ENCODE measurements at regions not wholly inside any gene's neighbourhood (a gene's known extent, or its start where the extent isn't known, plus 50 kb on each side); places are given as distances from the start of the nearest gene placed in this dataset.

DNA sequence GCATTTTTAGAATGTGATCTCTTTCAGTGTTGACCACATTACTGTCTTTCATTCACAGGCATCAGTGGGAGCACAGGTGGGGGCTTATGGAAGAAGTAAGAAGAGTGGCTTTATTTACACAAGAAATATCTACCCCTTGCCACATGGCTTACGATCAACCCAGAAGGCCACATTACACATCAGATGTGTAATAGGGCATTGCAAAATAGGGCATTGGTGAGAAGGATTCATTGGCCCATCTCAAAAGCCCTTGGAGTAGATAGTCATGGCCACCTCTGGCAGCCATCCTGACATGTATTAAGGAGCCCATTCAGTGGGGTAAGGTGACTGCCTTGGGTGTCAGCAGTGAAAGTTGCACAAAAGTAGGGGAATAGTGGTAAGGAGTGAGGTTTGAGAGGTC lies 97.5 kb downstream of the MAFB start:
- no peak for DNase-seq (ENCODE audit: low read depth, low spot score)
- peak overlapping the region; percentile 48 for H3K27ac ChIP-seq

DNA sequence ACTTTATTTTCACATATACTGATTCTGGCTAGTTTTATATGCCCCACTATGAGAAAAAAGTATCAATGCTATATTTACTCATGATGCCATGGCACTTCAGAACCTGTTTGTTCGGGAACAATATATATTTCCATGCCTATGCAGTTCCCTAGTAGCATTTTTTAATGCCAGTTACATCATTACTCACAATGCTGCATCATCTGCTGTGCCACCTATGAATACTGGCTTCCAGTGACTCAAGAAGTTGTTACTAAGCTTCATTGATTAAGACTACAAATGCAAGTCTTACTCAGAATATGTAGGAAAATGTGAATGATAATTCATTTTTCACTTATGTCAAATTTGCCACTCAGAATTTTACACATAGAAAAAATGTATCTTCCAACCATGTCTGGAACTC lies 97.9 kb downstream of the MAFB start:
- H3K27ac ChIP-seq = peak overlapping the region; percentile 48
- peak; percentile 16 for DNase-seq (ENCODE audit: low read depth, low spot score)

GRCh38 chr20:40589581-40589980 lies 99.5 kb downstream of the MAFB start:
- no peak for DNase-seq (ENCODE audit: low read depth, low spot score)
- H3K27ac ChIP-seq = no peak overlapping the region

GRCh38 chr20:40588891-40589290 lies 100.1 kb downstream of the MAFB start:
- DNase-seq (ENCODE audit: low read depth, low spot score) = no peak
- H3K27ac ChIP-seq = no peak overlapping the region

DNA sequence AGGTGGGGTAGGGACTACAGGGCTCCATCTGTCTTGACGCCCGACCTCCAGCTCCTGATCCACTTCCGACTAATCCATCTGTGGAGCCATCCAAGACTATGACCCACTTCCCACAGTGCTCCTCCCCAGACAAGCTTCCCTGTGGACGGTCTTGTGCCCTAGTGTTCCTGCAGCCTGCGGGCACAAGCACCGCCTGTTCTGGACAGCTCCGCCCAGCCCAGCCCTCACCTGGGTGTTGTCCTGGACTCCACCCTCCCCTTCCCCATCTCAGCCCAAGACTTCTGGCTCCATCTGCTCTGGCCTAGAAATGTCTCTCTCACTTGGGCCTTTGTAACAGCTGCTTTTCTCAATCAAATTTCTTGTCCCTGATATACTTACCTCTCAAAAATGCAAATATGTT lies 102.0 kb downstream of the MAFB start:
- no peak overlapping the region for H3K27ac ChIP-seq
- no peak for DNase-seq (ENCODE audit: low read depth, low spot score)

DNA sequence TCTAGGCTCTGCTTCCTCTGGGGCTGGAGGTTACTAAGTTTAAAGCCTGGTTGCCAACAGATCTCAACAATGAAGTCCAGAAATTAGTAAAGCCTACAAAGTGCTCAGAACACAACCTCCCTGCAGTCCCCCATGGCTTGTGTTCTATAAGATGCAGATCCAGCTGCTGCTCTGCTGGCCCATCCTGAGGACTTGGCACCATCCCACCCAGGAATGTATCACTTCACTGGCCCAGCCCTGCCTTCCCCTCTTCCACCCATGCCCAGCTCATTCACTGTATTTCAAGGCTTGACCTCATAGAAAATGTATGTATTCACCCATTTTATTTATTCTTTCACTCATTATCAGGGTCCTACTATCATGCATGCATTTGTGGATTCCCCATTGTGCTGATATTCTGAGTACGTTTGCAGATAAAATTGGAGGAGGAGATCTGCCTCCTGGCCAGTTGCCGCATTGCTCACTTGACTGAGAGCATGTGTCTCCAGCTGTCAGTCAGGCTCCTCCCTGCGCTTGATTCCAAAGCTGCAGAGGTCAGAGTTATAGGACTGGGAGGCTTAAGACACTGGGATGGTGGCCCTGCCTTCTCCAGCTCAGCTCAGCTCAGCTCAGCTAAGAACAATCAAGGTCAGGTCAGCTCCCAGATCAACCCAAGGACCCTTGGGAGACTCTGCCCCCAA lies 104.8 kb downstream of the MAFB start:
- no peak for DNase-seq (ENCODE audit: low read depth, low spot score)
- no peak overlapping the region for H3K27ac ChIP-seq

DNA sequence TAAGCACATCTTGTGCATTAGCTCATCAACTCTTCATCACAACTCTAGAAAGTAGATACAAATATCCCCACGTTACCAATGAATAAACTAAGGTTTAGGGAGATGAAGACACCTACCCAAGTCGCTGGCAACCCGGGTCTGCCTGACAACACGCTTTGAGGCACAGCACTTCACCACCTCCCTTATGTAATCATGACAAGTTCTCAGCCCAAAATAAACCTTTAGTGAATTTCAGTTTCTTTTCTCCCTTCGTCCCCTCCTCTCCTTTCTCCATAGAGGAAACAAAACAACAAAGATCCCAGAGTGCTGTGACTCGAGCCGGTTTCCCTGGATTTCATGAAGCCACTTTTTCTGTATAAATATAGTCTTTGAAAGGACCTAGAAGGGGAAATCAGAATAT lies 105.4 kb downstream of the MAFB start:
- DNase-seq (ENCODE audit: low read depth, low spot score) = no peak
- H3K27ac ChIP-seq = no peak overlapping the region

- H3K27ac ChIP-seq = no peak overlapping the region
- no peak for DNase-seq (ENCODE audit: low read depth, low spot score)
Observed at GRCh38 chr20:40583205-40583604, 105.8 kb downstream of the MAFB start.

GRCh38 chr20:40582531-40582930 lies 106.5 kb downstream of the MAFB start:
- no peak for DNase-seq (ENCODE audit: low read depth, low spot score)
- H3K27ac ChIP-seq = no peak overlapping the region

DNA sequence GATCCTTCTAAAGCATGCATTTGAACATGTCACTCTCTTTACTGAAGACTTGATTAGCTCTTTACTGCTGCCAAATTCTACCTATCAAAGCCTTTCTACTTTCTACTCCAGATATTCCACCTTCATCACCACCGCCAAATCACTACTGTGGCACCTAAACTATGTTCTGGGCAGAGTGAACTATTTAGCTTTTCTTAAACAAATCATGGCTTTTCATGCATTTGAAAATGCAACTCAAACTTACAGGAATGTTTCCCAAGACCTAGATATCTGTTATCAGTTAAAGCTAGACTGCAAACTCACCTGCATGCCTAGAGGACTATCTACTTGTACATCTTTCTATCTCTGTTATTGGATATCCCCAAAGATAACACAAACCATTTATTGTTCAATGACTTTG lies 109.3 kb downstream of the MAFB start:
- no peak overlapping the region for H3K27ac ChIP-seq
- no peak for DNase-seq (ENCODE audit: low read depth, low spot score)

- H3K27ac ChIP-seq = no peak overlapping the region
- DNase-seq (ENCODE audit: low read depth, low spot score) = no peak
Observed at GRCh38 chr20:40578961-40579360, 110.1 kb downstream of the MAFB start.

GRCh38 chr20:40575851-40576250 lies 113.2 kb downstream of the MAFB start:
- DNase-seq (ENCODE audit: low read depth, low spot score) = no peak
- no peak overlapping the region for H3K27ac ChIP-seq

GRCh38 chr20:40572251-40572650 lies 116.8 kb downstream of the MAFB start:
- no peak for DNase-seq (ENCODE audit: low read depth, low spot score)
- H3K27ac ChIP-seq = no peak overlapping the region

- H3K27ac ChIP-seq = no peak overlapping the region
- no peak for DNase-seq (ENCODE audit: low read depth, low spot score)
Observed at GRCh38 chr20:40571639-40572038, 117.4 kb downstream of the MAFB start.

DNA sequence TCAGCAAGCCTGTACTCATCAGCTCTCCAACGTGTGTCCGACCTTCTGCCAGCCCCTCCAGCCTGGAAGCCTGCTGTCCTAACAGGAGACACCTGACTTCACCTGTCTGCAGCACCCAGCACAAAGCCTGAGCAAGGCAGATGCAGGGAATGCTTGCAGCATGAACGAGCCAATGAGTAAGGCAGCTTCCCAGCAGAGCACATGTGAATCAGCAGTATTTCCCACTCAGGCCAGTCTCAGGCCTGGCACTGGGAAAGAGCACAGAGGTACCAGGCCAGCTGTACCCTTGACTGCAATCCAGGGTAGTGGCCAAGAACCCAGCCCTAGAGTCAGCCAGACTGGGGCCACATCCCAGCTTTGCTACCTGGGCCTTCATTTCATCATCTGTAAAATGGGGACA lies 120.8 kb downstream of the MAFB start:
- peak overlapping the region; percentile 36 for H3K27ac ChIP-seq
- DNase-seq (ENCODE audit: low read depth, low spot score) = no peak

DNA sequence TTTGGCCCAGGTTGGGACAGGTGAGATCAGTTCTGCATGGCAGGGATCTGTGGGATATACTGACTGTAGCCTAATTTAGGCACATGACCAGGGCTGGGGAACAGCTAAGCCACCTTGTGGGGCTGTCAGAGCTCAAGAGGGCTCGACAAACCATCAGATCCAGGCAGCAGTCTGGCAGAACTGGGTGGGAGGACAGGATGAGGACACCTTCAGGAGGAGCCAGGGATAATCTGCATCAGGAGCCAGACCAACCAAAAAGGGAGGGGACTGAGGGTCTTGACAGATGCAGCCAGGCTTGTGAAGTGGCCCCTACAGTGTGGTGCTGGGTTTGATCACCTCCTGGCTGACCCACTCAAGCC lies 123.4 kb downstream of the MAFB start:
- DNase-seq (ENCODE audit: low read depth, low spot score) = no peak
- H3K27ac ChIP-seq = peak overlapping the region; percentile 33

DNA sequence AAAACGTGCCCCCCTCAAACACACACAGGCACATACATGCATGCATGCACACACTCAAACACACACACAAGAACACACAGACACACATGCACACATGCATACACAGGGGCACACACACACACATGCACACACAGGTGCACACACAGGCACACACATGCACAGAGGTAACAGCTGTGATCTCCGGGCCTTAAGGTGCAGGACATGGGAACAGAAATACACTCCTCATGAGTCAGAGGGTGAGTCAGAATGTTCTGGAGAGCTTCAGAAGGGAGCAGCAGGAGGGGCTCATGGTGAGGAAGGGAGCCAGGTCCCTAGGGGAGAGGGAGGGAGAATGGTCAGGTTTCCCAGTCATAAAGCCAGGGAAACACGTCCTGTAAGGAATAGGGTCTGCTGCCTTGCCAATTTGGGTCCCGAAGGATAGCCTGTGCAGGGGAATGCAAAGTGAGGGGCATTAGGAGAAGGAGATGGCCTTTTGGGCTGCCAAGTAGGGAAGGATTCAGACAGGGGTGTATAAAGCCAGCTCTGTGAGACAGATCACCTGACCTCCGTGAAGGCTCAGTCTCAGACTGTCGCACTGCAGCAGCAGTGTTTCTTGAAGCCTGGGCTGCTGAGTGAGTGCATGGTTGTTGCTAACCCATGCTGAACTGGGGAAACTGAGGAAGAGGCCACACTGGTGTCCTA lies 123.9 kb downstream of the MAFB start:
- peak overlapping the region; percentile 33 for H3K27ac ChIP-seq
- DNase-seq (ENCODE audit: low read depth, low spot score) = peak; percentile 48

DNA sequence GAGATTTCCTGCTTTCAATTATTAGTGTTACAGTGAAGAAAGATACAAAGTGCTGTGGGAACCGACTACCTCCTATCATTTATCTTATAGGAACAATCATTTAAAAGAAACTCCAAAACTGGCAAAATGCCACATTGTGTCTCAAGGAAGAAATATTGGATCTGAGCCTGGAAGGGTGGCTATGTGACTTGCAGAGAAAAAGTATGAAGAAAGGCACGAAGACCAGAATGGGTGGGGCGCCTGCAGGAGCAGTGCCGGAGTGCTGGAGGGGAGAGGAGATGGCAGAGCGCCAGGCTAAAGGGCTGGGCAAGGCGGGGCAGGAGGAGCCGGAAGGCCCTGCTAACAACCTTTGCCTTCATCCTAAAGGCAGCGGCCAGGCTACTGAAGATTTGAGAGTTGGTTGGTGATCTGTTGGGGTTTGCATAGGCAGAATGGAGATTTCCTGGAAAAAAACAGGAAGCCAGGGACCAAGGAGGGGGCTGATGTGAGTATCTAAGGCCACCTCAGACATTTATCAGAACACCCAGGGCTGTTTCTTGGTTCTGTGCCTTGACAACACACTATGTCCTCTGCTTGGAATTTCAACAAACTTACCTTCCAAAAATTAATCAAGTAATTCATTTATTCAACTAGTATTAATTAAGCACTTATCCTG lies 125.6 kb downstream of the MAFB start:
- H3K27ac ChIP-seq = peak overlapping the region; percentile 67
- peak; percentile 44 for DNase-seq (ENCODE audit: low read depth, low spot score)

GRCh38 chr20:40562031-40562430 lies 127.0 kb downstream of the MAFB start:
- H3K27ac ChIP-seq = peak overlapping the region; percentile 67
- DNase-seq (ENCODE audit: low read depth, low spot score) = peak; percentile 10

- no peak overlapping the region for H3K27ac ChIP-seq
- DNase-seq (ENCODE audit: low read depth, low spot score) = no peak
Observed at GRCh38 chr20:40561187-40561586, 127.8 kb downstream of the MAFB start.

DNA sequence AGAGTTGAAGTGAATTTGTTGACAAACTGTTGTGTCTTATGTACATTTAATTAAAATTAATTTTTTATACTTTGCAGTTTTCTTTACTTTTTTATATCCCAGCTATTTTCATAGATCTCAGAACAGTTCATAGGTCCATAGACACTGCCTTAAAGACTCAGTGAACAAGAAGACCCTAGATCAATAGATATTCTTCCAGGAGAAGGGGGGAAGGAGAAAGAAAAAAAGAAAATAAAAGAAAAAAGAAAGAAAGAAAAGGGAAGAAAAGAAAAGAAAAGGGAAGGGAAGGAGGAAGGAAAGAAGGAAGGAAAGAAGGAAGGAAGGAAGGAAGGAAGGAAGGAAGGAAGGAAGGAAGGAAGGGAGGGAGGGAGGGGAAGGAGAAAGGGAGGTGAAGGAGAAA lies 130.8 kb downstream of the MAFB start:
- DNase-seq (ENCODE audit: low read depth, low spot score) = no peak

GRCh38 chr20:40551125-40551530 lies 137.9 kb downstream of the MAFB start:
- DNase-seq (ENCODE audit: low read depth, low spot score) = no peak
- H3K27ac ChIP-seq = no peak overlapping the region

More for the DNA sequence above, 130.8 kb downstream of the MAFB start:
- no peak overlapping the region for H3K27ac ChIP-seq

All from epithelial cell of prostate (primary cell).